HG03442 (cell line): ENCODE measurements at regions not wholly inside any gene's neighbourhood (a gene's known extent, or its start where the extent isn't known, plus 50 kb on each side); places are given as distances from the start of the nearest gene placed in this dataset.

ENCODE experiments used
- ATAC-seq: cut with Tn5 transposase; IDR thresholded peaks from one replicate; pipeline ENCODE4 v1.9.1; 2021; ENCODE audit warnings: mild to moderate bottlenecking, moderate library complexity; ENCODE audit not compliant: unreplicated experiment

- no peak for ATAC-seq
Observed at GRCh38 chr16:72415379-72415778, 243.4 kb upstream of the PMFBP1 start.

DNA sequence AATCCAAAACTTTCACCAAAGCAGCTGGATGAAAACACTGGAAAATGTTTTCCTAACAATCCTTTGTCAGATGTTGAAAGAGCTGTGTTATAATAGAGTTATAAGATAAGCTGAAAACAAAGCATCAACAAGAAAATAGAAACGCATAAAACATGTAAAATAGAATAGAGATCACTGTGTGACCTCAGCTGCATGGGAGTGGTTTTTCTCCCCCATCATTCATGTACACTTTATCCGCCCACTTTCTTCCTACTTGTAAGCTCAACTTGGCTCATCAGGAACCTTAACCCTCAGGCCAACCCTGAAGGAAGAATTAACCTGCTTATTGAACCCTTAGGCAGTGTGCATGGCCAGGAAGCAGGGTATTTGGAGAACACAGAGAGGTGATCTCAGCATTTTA is 238.5 kb upstream of the PMFBP1 start:
- ATAC-seq = no peak

DNA sequence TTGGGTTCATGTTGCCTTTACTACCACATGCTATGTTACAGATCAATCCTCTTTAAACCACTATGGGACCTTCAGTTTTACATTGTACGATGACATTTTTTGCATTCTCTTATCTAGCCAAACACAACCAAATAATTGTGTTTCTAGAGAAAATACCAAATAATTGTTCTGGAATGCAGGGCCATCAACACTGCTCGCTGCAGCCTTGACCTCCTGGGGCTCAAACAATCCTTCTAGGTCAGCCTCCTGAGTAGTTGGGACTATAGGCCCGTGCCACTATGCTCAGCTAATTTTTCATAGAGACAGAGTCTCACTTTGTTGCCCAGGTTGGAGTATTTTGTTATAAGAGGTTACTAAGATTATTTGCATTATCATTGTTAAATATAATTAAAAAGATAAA is 237.5 kb upstream of the PMFBP1 start:
- no peak for ATAC-seq

- ATAC-seq = no peak
Observed at GRCh38 chr16:72406390-72406789, 234.4 kb upstream of the PMFBP1 start.

DNA sequence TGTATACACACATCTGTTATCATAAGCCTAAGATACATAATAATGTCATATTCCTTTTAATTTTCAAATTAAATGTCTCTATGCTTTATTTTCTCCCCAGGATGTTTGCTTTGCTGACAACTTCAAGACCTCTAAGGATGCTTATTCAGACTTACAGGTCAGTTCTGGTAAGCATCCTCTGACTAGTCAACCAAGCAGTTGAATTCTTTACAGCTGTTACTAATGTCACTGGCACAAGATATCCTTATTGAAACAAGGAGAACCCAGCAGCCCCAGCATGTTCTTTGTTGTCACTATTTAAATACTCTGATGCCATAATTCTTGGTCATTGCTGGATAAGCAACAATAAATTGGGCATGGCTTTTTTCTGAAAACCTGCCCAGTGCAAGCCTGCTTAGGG is 232.3 kb upstream of the PMFBP1 start:
- ATAC-seq = no peak

DNA sequence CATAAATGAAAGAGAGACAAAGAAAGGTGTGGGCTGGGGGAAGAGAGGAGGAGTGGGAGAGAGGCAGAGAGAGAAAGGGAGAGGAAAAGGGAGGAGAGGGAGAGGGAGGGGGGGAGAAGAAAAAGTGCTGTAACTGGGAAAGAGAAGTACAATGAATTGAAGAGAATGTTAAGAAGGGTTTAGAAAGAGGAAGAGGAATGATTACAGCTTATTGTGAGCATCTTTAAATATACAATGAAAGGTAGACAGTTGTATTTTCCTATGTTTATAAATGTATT is 229.1 kb upstream of the PMFBP1 start:
- no peak for ATAC-seq

DNA sequence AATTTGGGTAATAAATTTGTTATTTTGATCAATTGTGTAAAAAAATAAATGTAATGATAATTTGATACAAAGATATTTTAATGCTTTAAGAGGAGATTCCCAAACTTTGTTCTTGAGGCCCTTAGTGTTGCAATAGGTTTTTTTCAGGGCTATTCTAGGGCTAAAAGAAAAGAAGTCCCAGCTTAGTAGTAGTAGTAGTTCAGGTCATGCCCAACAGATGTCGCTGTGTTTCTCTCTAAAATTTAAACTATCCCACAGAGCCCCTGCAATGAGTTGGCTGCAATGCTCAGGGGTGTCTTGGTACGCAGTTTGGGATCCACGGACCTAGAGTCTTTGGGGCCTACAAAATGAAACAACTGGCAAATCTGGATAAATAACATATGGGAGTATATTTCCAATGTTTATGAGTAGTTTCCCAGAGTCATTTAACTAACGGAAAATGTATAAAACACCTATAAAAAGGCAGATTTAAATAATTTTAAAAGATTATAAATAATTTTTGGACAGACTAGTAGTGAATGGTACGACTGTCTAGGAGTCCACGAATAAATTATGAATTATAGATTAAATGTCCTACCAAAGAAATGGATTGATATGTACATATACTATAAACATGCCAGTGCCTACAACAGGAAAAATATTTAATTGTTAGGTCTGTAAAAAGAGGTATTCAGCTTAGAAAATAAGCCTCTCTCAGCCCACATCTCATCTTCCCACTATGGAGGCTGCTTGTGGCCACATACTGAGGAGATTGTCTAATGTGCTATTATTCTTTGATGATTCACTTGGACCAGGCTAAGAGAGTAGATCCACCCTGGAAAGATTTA is 228.5 kb upstream of the PMFBP1 start:
- no peak for ATAC-seq

- no peak for ATAC-seq
Observed at GRCh38 chr16:72399811-72400210, 227.9 kb upstream of the PMFBP1 start.

DNA sequence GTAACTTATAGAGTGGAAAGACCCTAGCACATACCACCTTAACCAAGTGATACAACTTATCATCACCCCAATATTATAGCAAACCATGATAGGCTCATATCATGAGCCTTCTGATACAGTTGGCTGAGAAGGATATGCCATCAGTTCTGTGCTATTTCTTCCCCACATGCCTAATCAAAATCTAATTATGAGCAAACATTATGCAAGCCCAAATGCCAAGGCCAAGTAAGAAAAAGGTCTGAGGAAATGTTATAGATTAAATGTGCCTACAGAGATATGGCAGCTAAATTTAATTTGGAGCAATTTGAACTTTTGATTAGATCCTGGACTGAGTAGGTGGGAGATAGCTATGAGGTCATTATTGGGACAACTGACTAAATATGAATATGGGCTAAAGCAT is 225.9 kb upstream of the PMFBP1 start:
- no peak for ATAC-seq

DNA sequence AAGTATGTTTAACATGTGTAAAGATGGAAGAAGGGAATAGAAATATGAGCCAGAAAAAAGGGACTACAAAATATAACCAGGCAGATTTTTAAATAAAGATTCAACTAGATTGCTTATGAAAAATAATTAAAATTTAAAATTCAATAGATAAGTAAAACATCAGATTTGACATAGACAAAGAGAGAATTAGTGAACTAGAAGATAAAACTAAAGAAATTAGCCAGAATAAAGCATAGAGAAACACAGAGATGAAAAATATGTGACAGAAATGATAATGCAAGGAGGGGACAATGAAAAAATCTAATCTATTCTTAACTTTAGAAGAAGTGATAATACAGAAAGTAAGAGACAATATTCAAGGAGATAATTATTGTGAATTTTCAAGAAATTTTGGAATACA is 222.6 kb upstream of the PMFBP1 start:
- ATAC-seq = no peak

DNA sequence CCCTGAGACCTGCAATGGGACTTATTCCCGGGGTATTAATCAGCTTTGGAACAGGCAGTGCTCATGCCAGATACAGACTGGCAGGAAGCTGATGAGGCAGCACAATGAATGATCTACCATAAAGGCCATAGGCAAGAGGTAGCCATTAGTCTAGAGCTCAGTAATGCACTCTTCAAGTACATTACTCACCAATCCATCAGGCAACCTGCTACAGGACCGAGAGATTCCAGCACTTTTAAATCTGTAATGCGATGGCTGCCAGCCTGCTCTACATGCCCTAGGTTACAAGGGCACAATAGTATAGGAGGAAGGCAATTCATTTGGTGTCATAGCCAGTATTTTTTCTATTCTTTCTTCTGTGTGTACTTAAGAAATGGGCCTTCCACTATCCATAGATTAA is 217.8 kb upstream of the PMFBP1 start:
- no peak for ATAC-seq

- ATAC-seq = no peak
Observed at GRCh38 chr16:72388007-72388406, 216.1 kb upstream of the PMFBP1 start.

DNA sequence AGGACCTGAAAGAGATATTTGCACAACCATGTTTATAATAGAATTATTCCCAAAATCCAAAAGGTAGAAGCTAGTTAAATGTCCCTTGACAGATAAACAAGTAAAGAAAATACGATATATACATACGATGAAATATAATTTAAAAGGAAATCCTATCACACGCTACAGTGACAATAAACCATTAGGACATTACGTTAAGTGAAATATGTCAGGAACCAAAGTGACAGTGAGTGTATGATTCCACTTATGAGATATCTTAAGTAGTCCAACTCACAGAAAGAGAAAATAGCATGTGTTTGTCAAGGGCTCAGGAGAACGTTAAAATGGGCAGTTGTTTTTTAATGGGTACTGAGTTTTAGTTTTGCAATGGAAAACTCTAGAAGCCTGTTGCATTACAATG is 212.7 kb upstream of the PMFBP1 start:
- no peak for ATAC-seq

DNA sequence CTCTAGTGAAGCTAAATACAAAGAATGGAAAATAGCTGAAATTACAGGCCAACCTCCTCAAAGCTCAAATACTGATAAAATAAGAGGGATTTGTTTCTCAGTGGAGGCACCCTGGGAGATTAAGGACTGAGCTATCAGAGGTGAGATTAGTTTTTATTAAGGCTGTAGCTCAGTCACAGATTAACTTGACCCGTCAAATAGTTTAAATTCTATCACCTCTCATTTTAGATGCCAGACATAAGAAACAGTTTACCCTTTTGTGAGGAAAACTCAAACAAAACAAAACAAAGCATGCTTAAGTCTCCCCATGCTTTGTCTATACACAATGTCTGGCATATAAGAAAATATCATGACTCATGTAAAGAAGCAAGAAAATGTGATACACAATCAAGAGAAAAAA is 208.3 kb upstream of the PMFBP1 start:
- ATAC-seq = no peak

- ATAC-seq = no peak
Observed at GRCh38 chr16:72373201-72373600, 201.2 kb upstream of the PMFBP1 start.

DNA sequence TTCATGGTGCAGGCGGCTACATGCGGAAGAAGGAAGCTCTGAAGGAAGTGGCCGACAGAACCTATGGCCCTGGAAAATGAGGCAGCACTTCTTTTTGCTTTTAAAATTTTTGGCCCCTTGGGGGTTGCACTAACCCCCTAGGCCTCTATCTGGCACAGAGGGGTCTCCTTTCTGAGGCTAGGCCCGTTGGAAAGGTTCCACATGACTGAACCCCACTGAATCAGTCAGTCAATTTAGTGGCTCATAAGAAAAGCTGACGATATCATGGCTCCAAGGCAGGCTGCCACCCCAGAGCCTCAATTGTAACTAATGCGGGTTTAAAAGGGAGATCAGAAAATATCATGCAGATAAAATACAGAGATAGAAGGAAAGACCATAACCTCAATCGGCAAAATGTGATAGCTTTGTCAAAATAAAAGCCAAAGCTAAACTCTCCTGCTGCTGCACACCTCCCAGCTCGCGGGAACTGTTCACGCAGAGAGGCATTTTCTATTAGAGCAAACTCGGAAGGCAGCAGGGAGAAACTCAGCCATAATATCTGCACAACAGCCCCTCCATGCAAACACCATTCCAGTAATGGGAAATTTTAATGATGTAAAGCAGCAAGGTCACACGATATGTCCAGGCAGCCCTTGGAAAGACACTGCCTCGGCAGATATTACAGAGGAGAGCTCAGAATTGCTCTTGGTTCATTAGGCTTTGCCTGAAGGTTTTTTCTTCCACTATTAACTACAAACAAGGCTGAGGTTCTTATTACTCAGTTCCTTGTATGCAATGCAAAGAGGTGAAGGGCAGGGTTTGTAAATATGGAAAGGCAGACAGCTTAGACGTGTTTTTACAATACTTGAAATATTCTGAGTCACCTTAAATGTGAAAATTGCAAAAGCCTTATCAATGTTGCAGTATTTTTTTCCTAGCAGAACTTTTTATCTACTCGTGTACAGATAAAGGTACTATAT is 200.4 kb upstream of the PMFBP1 start:
- ATAC-seq = no peak

GRCh38 chr16:72371307-72372086 is 199.5 kb upstream of the PMFBP1 start:
- no peak for ATAC-seq

DNA sequence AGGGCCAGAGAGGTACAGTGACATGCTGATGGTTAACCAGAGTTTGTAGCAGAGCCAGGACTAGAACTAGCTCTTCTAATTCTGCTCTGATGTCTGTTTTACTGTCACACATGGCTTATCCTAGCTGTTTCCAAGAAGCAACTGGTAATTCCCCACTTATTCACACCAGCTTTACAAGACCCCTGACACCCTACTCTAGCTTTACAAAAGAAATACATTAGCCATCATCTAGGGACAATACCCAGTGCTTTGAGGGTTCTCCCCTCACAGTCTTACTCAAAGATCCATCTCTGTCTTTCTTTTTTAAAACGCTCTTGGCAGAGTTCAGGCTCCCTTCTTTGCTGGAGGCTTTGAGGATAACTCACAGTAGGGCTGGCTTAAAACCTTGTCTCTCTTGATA is 197.3 kb upstream of the PMFBP1 start:
- no peak for ATAC-seq

- ATAC-seq = no peak
Observed at GRCh38 chr16:72367851-72368250, 195.9 kb upstream of the PMFBP1 start.

GRCh38 chr16:72362973-72363372 is 191.0 kb upstream of the PMFBP1 start:
- ATAC-seq = no peak

DNA sequence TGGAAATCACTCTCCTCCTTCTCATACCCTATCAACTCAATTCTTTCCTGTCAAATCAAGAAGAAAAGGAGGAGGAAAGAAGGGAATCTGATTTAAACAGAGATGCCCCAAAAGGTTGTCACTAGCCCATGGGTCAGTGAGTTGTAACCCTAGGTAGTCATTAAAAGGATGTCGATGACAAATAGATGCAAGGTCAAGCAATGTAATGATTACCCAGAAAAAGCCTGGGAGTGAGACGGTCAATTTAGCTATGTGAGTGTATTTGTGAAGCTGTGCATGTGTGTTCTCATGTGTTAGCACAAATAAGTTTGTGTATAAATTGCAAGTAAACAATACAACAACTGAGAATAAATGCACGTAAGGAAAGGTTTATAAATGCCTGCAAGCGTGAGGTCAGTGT is 190.5 kb upstream of the PMFBP1 start:
- no peak for ATAC-seq

DNA sequence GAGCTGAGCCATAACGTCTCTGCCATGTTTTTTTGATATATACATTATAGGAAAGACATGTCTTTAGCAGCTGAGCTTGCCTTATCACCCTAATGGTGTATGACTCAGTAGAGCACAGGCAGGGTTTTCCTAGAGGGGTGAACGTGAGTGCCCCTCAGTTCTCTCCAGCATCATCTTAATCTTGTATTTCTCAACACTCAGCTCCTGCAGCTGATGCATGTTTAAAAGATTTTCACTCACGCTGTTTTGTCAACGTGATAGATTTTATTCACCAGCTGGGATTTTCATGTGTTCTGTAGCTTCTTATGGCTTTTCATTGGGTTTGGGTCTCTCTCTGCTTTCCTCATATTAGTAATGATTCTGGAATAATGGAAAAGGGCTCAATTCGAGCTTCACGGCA is 186.0 kb upstream of the PMFBP1 start:
- no peak for ATAC-seq
